Caco-2 (cell line): ENCODE measurements at regions not wholly inside any gene's neighbourhood (a gene's known extent, or its start where the extent isn't known, plus 50 kb on each side); places are given as distances from the start of the nearest gene placed in this dataset.

Experiments used
- BruUV-seq: library from RNA; stranded (reverse); fragments of 400-500 nt; replicated peaks from 2 replicates; lab custom pipeline; 2021; lab: Mats Ljungman, UMichigan
- CTCF ChIA-PET: fragments of 300-600 bp; sonication (Branson Sonifier 250); formaldehyde crosslinking; loops from one replicate; lab custom pipeline; 2022; ENCODE audit warnings: antibody characterized with exemption; lab: Charles Lee
- POLR2A ChIA-PET: fragments of 300-600 bp; sonication (Branson Sonifier 250); formaldehyde crosslinking; loops from one replicate; lab custom pipeline; 2022; ENCODE audit warnings: antibody characterized with exemption; lab: Charles Lee
- DNase-seq, 2 experiments: peaks; one replicate each; pipeline versions ENCODE4 v3.0.0 to v3.0.0-alpha.2; 2020 to 2022
- H3K27me3 ChIP-seq: replicated peaks from 2 replicates; pipeline ENCODE4 v1.6.0; 2011; ENCODE audit warnings: low read length; ENCODE audit not compliant: control insufficient read depth, insufficient read depth
- H3K36me3 ChIP-seq: 2 replicates; pipeline ENCODE4 v1.5.1; 2011; ENCODE audit warnings: low read length; ENCODE audit not compliant: control insufficient read depth, insufficient read depth
- H3K4me1 ChIP-seq: fragments of 250-450 bp; sonication (Bioruptor Pico); 2 replicates; pipeline ENCODE4 v1.5.1; 2020; ENCODE audit warnings: mild to moderate bottlenecking
- H3K4me3 ChIP-seq: 2 replicates; pipeline ENCODE4 v1.5.1; 2011; ENCODE audit warnings: low read depth, mild to moderate bottlenecking, control low read depth, low read length
- H3K9me3 ChIP-seq: fragments of 250-450 bp; sonication (Bioruptor Pico); 2 replicates; pipeline ENCODE4 v1.5.1; 2020; ENCODE audit warnings: mild to moderate bottlenecking, moderate library complexity
- H3K27ac Mint-ChIP-seq: one replicate; pipeline ENCODE4 v1.8.0; 2022; ENCODE audit warnings: mixed read lengths; ENCODE audit not compliant: unreplicated experiment
- H3K27me3 Mint-ChIP-seq: one replicate; pipeline ENCODE4 v1.8.0; 2022; ENCODE audit warnings: mixed read lengths; ENCODE audit not compliant: insufficient read depth, unreplicated experiment
- H3K36me3 Mint-ChIP-seq: one replicate; pipeline ENCODE4 v1.8.0; 2022; ENCODE audit warnings: mild to moderate bottlenecking, mixed read lengths; ENCODE audit not compliant: insufficient read depth, unreplicated experiment
- H3K4me1 Mint-ChIP-seq: one replicate; pipeline ENCODE4 v1.8.0; 2022; ENCODE audit warnings: low read depth, mixed read lengths; ENCODE audit not compliant: unreplicated experiment
- H3K4me3 Mint-ChIP-seq: one replicate; pipeline ENCODE4 v1.8.0; 2022; ENCODE audit warnings: mild to moderate bottlenecking, moderate library complexity, mixed read lengths; ENCODE audit not compliant: unreplicated experiment
- H3K9me3 Mint-ChIP-seq: one replicate; pipeline ENCODE4 v1.8.0; 2022; ENCODE audit warnings: mixed read lengths; ENCODE audit not compliant: unreplicated experiment
- intact Hi-C: fragments of 100-400 bp; cut with micrococcal nuclease; formaldehyde crosslinking; loops from one replicate; pipeline ENCODE4 v1.10.0; 2022; ENCODE audit not compliant: unreplicated experiment
- TF ChIP-seq, protein P1 (sequence below), 2 experiments: fragments of 200-600 bp in 1 of 2; IDR thresholded peaks; 1 replicate in 1 of 2; 2 replicates in 1 of 2; pipeline versions ENCODE4 v1.5.1 to v1.8.0; 2011 to 2022; ENCODE audit warnings: antibody characterized with exemption in 1 of 2, control low read depth in 1 of 2, inconsistent platforms in 1 of 2, low read depth in 1 of 2, low read length in 1 of 2, mild to moderate bottlenecking in 1 of 2, moderate library complexity in 1 of 2; ENCODE audit not compliant: insufficient read depth in 1 of 2, severe bottlenecking in 1 of 2, unreplicated experiment in 1 of 2

DNA sequence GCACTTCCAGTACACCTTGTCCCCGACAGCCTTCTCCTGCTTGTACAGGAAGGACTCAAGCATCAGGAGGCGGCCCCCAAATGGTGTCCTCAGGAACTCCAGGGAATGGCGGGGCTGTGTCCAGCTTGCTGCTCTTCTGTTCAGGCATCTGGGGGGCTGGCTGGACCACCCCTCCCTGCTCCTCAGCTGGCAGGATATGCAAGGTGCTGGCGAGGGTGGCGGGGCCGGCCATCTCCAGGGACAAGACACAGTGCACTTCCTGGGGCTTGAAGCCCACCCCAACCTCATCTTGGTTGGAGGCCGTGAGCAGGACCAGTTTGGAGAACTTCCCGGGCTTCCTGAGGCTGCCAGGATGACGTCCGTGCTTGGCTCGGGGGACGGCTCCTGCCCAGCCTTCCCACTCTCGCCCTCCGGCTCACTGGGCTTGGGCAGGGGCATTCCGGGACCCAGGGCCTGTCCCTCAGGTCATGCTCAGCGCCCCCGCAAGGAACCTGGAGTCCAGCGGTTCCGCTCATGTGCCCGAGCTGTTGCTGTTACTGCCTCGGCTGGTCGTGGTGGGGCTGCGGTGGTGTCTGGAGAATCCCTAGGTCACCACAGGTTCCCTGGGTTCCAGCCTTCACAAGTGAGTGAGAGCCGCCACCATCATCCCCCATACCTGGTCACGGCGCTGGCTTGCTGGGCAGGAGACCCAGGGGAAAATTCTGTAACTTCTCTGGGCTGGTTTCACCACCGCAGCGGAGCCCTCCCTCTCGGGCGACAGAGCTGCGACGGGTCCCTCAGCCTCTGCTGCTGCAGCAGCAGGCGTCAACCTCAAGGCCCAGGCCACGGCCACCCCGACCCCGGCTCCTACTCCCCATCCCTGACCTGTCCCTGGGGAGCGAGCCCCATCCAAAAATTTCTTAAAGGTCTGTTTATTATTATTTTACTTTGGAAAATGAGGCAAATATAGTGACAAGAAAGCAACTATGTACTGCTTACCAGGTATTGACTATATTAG is 82.8 kb upstream of the FXR1 start:
- CTCF ChIA-PET, result no interaction called here
- Mint-ChIP-seq H3K9me3 (no peaks in the 10 kb centered on the region), H3K4me3 (no peak overlapping the region), H3K27me3 (no peaks in the 10 kb centered on the region), H3K36me3 (no peaks in the 10 kb centered on the region), H3K4me1 (no peaks in the 10 kb centered on the region), H3K27ac (no peak overlapping the region)
- POLR2A ChIA-PET, result no interaction called here
- Histone ChIP-seq H3K4me3 (no peak overlapping the region), H3K4me1 (no peaks in the 10 kb centered on the region), H3K9me3 (no peaks in the 10 kb centered on the region), H3K27me3 (no peaks in the 10 kb centered on the region), H3K36me3 (no peaks in the 10 kb centered on the region)
- BruUV-seq, result no TSS peak
- TF ChIP-seq, protein P1, sequence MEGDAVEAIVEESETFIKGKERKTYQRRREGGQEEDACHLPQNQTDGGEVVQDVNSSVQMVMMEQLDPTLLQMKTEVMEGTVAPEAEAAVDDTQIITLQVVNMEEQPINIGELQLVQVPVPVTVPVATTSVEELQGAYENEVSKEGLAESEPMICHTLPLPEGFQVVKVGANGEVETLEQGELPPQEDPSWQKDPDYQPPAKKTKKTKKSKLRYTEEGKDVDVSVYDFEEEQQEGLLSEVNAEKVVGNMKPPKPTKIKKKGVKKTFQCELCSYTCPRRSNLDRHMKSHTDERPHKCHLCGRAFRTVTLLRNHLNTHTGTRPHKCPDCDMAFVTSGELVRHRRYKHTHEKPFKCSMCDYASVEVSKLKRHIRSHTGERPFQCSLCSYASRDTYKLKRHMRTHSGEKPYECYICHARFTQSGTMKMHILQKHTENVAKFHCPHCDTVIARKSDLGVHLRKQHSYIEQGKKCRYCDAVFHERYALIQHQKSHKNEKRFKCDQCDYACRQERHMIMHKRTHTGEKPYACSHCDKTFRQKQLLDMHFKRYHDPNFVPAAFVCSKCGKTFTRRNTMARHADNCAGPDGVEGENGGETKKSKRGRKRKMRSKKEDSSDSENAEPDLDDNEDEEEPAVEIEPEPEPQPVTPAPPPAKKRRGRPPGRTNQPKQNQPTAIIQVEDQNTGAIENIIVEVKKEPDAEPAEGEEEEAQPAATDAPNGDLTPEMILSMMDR (IDR thresholded peaks at IDR 0.05; ENCODE audit: insufficient read depth in 1 of 2, low read depth in 1 of 2, low read length in 1 of 2, severe bottlenecking in 1 of 2, unreplicated experiment in 1 of 2), result no peak
- no peak for DNase-seq
- intact Hi-C loops, result no loop called here

DNA sequence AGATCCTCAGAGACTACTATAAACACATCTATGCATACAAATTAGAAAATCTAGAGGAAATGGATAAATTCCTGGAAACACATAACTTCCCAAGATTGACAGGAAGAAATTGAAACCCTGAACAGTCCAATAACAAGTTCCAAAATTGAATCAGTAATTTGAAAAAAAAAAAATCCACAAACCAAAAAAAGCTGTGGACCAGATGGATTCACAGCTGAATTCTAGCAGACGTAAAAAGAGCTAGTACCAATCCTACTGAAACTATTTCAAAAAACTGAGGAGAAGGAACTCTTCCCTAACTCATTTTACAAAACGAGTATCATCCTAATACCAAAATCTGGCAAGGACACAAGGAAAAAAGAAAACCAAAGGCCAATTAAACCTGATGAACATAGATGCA is 77.0 kb upstream of the FXR1 start:
- TF ChIP-seq, protein P1 (IDR thresholded peaks at IDR 0.05; ENCODE audit: insufficient read depth in 1 of 2, low read depth in 1 of 2, low read length in 1 of 2, severe bottlenecking in 1 of 2, unreplicated experiment in 1 of 2), result no peak
- H3K36me3 Mint-ChIP-seq, result no peaks in the 10 kb centered on the region
- no peak overlapping the region for H3K27ac Mint-ChIP-seq
- H3K9me3 Mint-ChIP-seq, result no peaks in the 10 kb centered on the region
- Histone ChIP-seq H3K36me3 (no peaks in the 10 kb centered on the region), H3K4me1 (no peaks in the 10 kb centered on the region), H3K27me3 (no peaks in the 10 kb centered on the region), H3K9me3 (no peaks in the 10 kb centered on the region), H3K4me3 (no peak overlapping the region)
- DNase-seq, result no peak
- H3K4me3 Mint-ChIP-seq, result no peak overlapping the region
- CTCF ChIA-PET, result no interaction called here
- H3K4me1 Mint-ChIP-seq, result no peaks in the 10 kb centered on the region
- POLR2A ChIA-PET, result no interaction called here
- intact Hi-C loops, result no loop called here
- H3K27me3 Mint-ChIP-seq, result peaks cover 3% of the 10 kb centered on the region
- BruUV-seq, result no TSS peak

DNA sequence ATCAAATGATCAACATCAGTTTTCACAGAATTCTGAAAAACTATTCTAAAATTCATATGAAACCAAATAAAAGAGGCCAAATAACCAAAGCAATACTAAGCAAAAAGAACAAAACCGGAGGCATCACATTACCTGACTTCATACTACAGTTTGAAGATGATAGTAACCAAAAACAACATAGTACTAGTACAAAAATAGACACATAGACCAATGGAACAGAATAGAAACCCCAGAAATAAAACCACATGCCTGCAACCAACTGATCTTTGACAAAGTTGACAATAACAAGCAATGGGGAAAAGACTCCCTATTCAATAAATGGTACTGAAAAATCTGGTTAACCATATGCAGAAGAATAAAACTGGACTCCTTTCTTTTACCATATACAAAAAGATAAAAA is 75.7 kb upstream of the FXR1 start:
- intact Hi-C loops, result no loop called here
- Mint-ChIP-seq H3K27ac (no peak overlapping the region), H3K4me1 (no peaks in the 10 kb centered on the region), H3K4me3 (no peak overlapping the region), H3K27me3 (peaks cover 3% of the 10 kb centered on the region), H3K36me3 (no peaks in the 10 kb centered on the region), H3K9me3 (no peaks in the 10 kb centered on the region)
- Histone ChIP-seq H3K4me1 (no peaks in the 10 kb centered on the region), H3K36me3 (no peaks in the 10 kb centered on the region), H3K27me3 (no peaks in the 10 kb centered on the region), H3K9me3 (no peaks in the 10 kb centered on the region), H3K4me3 (no peak overlapping the region)
- DNase-seq, result no peak
- no TSS peak for BruUV-seq
- TF ChIP-seq, protein P1 (IDR thresholded peaks at IDR 0.05; ENCODE audit: insufficient read depth in 1 of 2, low read depth in 1 of 2, low read length in 1 of 2, severe bottlenecking in 1 of 2, unreplicated experiment in 1 of 2), result no peak
- ChIA-PET CTCF (no interaction called here), POLR2A (no interaction called here)
